Cardiac fibroblast (primary cell): ENCODE measurements at regions not wholly inside any gene's neighbourhood (a gene's known extent, or its start where the extent isn't known, plus 50 kb on each side); places are given as distances from the start of the nearest gene placed in this dataset.
A peak's percentile ranks its signal among the peaks of the same experiment; 100 is the strongest.
"Not testable (repeated sequence)": the region's sequence is repeated elsewhere in the genome, so short reads cannot be mapped to it uniquely, and the experiment has no call there.

Experiments
- DNase-seq, 2 donors: peaks; one replicate each; pipeline versions ENCODE4 v3.0.0 to v3.0.0-alpha.2; 2010; ENCODE audit warnings: low read depth in 2 of 2
- H3K4me3 ChIP-seq, 2 donors: replicated peaks in 1 of 2; 1 replicate in 1 of 2; 2 replicates in 1 of 2; pipeline ENCODE4 v1.5.1; 2011; ENCODE audit warnings: low read depth in 2 of 2, low read length in 2 of 2, mild to moderate bottlenecking in 2 of 2, moderate library complexity in 1 of 2
- CTCF ChIP-seq: IDR thresholded peaks from one replicate; pipeline ENCODE4 v1.5.1; 2011; ENCODE audit warnings: low read depth, mild to moderate bottlenecking, low read length, inconsistent platforms

- TF ChIP-seq CTCF, result no peak
- peak overlapping the region in 1 of 2 donors; percentile 27 for H3K4me3 ChIP-seq
- DNase-seq, result peak; percentile 88 to 96
These were observed 461.9 kb upstream of the KLF6 start for GRCh38 chr10:4246881-4247358.

- no peak for TF ChIP-seq CTCF
- DNase-seq, result peak; percentile 98 to 100
- peak overlapping the region in 1 of 2 donors; percentile 41 for H3K4me3 ChIP-seq
These were observed 458.6 kb upstream of the KLF6 start for GRCh38 chr10:4243651-4244050.

- peak overlapping the region in 1 of 2 donors; percentile 41 for H3K4me3 ChIP-seq
- no peak for TF ChIP-seq CTCF
- no peak for DNase-seq
These were observed 458.2 kb upstream of the KLF6 start for GRCh38 chr10:4243169-4243568.

- H3K4me3 ChIP-seq, result peak overlapping the region in 1 of 2 donors; percentile 41
- TF ChIP-seq CTCF, result no peak
- DNase-seq, result peak; percentile 83 to 93
These were observed 457.6 kb upstream of the KLF6 start for GRCh38 chr10:4242561-4243035.

- no peak for TF ChIP-seq CTCF
- peak overlapping the region; percentile 15 to 41 for H3K4me3 ChIP-seq
- peak; percentile 100 for DNase-seq
These were observed 456.8 kb upstream of the KLF6 start for GRCh38 chr10:4241724-4242345.

- TF ChIP-seq CTCF, result no peak
- peak; percentile 75 to 88 for DNase-seq
- no peak overlapping the region for H3K4me3 ChIP-seq
These were observed 455.7 kb upstream of the KLF6 start for GRCh38 chr10:4240608-4241197.

- no peak for DNase-seq
- no peak overlapping the region for H3K4me3 ChIP-seq
- no peak for TF ChIP-seq CTCF
These were observed 454.2 kb upstream of the KLF6 start for GRCh38 chr10:4239186-4239585.

- not testable (repeated sequence) for DNase-seq, H3K4me3 ChIP-seq
These were observed 451.9 kb upstream of the KLF6 start for GRCh38 chr10:4236905-4237304.
